SK-N-SH (cell line): ENCODE measurements at regions not wholly inside any gene's neighbourhood (a gene's known extent, or its start where the extent isn't known, plus 50 kb on each side); places are given as distances from the start of the nearest gene placed in this dataset.

Experiments
- CTCF ChIA-PET: fragments of 300-600, 350-600 bp; formaldehyde crosslinking; extraction: SDS; loops from one replicate; lab custom pipeline; 2021; lab: Yijun Ruan, JAX
- POLR2A ChIA-PET: fragments of 350-600 bp; sonication (Branson Sonifier 250); formaldehyde crosslinking; extraction: SDS; loops from one replicate; lab custom pipeline; 2020; ENCODE audit warnings: antibody characterized with exemption, inconsistent platforms; lab: Yijun Ruan, JAX
- DNase-seq: peaks from one replicate; pipeline ENCODE4 v3.0.0; 2012
- H2AFZ ChIP-seq: fragments of 200-600 bp; sonication (generic); 2 replicates; pipeline ENCODE4 v1.8.1; 2016; ENCODE audit warnings: antibody characterized with exemption, mild to moderate bottlenecking, low read depth
- H3F3A ChIP-seq: fragments of 200-600 bp; sonication (generic); replicated peaks from 2 replicates; pipeline ENCODE3; 2016; ENCODE audit warnings: antibody characterized with exemption, mild to moderate bottlenecking; ENCODE audit not compliant: insufficient read depth
- H3K27ac ChIP-seq, 2 experiments: fragments of 200-500 bp in 1 of 2; fragments of 200-600 bp in 1 of 2; sonication (Bioruptor generic) in 1 of 2; sonication (generic), shearing (Covaris generic) in 1 of 2; 2 replicates each; pipeline versions ENCODE4 v1.5.1 to v1.6.1; 2014 to 2016; ENCODE audit warnings: low read depth in 2 of 2, inconsistent platforms in 1 of 2, low read length in 1 of 2, mild to moderate bottlenecking in 1 of 2, mixed read lengths in 1 of 2
- H3K27me3 ChIP-seq: fragments of 200-600 bp; sonication (generic), shearing (Covaris generic); 2 replicates; pipeline ENCODE4 v1.6.1; 2016; ENCODE audit warnings: mixed run types; ENCODE audit not compliant: insufficient read depth
- H3K36me3 ChIP-seq, 2 experiments: fragments of 200-500 bp in 1 of 2; fragments of 200-600 bp in 1 of 2; sonication (Bioruptor generic) in 1 of 2; sonication (generic) in 1 of 2; replicated peaks in 1 of 2; 2 replicates each; pipeline versions ENCODE3 to v1.5.1; 2014 to 2016; ENCODE audit warnings: low read length in 1 of 2, mild to moderate bottlenecking in 1 of 2; ENCODE audit not compliant: insufficient read depth in 2 of 2, control insufficient read depth in 1 of 2
- H3K4me1 ChIP-seq, 2 experiments: fragments of 200-500 bp in 1 of 2; fragments of 200-600 bp in 1 of 2; sonication (Bioruptor generic) in 1 of 2; sonication (generic), shearing (Covaris generic) in 1 of 2; 2 replicates each; pipeline versions ENCODE4 v1.5.1 to v1.6.1; 2014 to 2016; ENCODE audit warnings: low read depth in 1 of 2, low read length in 1 of 2, mixed run types in 1 of 2; ENCODE audit not compliant: insufficient read depth in 2 of 2, control insufficient read depth in 1 of 2
- H3K4me2 ChIP-seq: fragments of 200-600 bp; sonication (generic), shearing (Covaris generic); 2 replicates; pipeline ENCODE4 v1.6.1; 2017; ENCODE audit warnings: mixed run types
- H3K4me3 ChIP-seq, 2 experiments: fragments of 200-500 bp in 1 of 2; fragments of 200-600 bp in 1 of 2; sonication (Bioruptor generic) in 1 of 2; sonication (generic), shearing (Covaris generic) in 1 of 2; 2 replicates each; pipeline versions ENCODE4 v1.5.1 to v1.8.1; 2014 to 2016; ENCODE audit warnings: low read depth in 2 of 2, inconsistent platforms in 1 of 2, low read length in 1 of 2, mild to moderate bottlenecking in 1 of 2, mixed read lengths in 1 of 2, moderate library complexity in 1 of 2
- H3K79me2 ChIP-seq: fragments of 200-600 bp; sonication (generic); 2 replicates; pipeline ENCODE4 v1.8.1; 2017; ENCODE audit warnings: mild to moderate bottlenecking; ENCODE audit not compliant: insufficient read depth
- H3K9ac ChIP-seq: fragments of 200-600 bp; sonication (generic); 2 replicates; pipeline ENCODE4 v1.6.1; 2017; ENCODE audit warnings: mixed run types
- H3K9me2 ChIP-seq: fragments of 200-600 bp; sonication (generic); 2 replicates; pipeline ENCODE4 v1.6.1; 2017; ENCODE audit warnings: mixed run types
- H3K9me3 ChIP-seq: fragments of 200-600 bp; sonication (generic); 2 replicates; pipeline ENCODE4 v1.6.1; 2017; ENCODE audit warnings: mixed run types, mild to moderate bottlenecking, moderate library complexity
- H4K20me1 ChIP-seq: fragments of 200-600 bp; sonication (generic); 2 replicates; pipeline ENCODE4 v1.6.1; 2017; ENCODE audit warnings: mild to moderate bottlenecking, mixed run types; ENCODE audit not compliant: insufficient read depth
- CHD2 ChIP-seq: fragments of 150-350 bp; IDR thresholded peaks from 2 replicates; pipeline ENCODE4 v1.6.1; 2018; ENCODE audit warnings: low read length; ENCODE audit not compliant: partially characterized antibody
- CTCF ChIP-seq: fragments of 200-600 bp; sonication (generic); IDR thresholded peaks from 2 replicates; pipeline ENCODE4 v1.6.1; 2017; ENCODE audit warnings: antibody characterized with exemption, mild to moderate bottlenecking, moderate library complexity
- FOSL2 ChIP-seq: IDR thresholded peaks from 2 replicates; pipeline ENCODE4 v1.4.0; 2012; ENCODE audit warnings: low read depth, mild to moderate bottlenecking, moderate library complexity, borderline replicate concordance
- FOXJ3 ChIP-seq: sonication (generic); formaldehyde crosslinking; IDR thresholded peaks from 2 replicates; pipeline ENCODE4 v1.5.1; 2020; ENCODE audit warnings: mild to moderate bottlenecking, missing genetic modification reagents
- FOXM1 ChIP-seq: IDR thresholded peaks from 2 replicates; pipeline ENCODE4 v1.4.0; 2012; ENCODE audit warnings: low read depth, mild to moderate bottlenecking
- GATA2 ChIP-seq: sonication (generic); formaldehyde crosslinking; IDR thresholded peaks from 2 replicates; pipeline ENCODE4 v1.5.0; 2020; ENCODE audit warnings: mild to moderate bottlenecking, missing genetic modification reagents
- IRF3 ChIP-seq: fragments of 150-350 bp; IDR thresholded peaks from 2 replicates; pipeline ENCODE4 v1.6.1; 2016; ENCODE audit warnings: mild to moderate bottlenecking, low read depth, low read length
- MEF2A ChIP-seq: IDR thresholded peaks from 2 replicates; pipeline ENCODE4 v1.4.0; 2012; ENCODE audit warnings: low read depth, borderline replicate concordance
- NFIC ChIP-seq: IDR thresholded peaks from 2 replicates; pipeline ENCODE4 v1.4.0; 2012; ENCODE audit warnings: borderline replicate concordance
- PBX3 ChIP-seq: IDR thresholded peaks from 2 replicates; pipeline ENCODE4; 2012
- POLR2AphosphoS5 ChIP-seq: IDR thresholded peaks from 2 replicates; pipeline ENCODE4 v1.6.1; 2012; ENCODE audit warnings: low read depth, low read length
- RXRA ChIP-seq: IDR thresholded peaks from 2 replicates; pipeline ENCODE4 v1.4.0; 2012; ENCODE audit warnings: low read depth, mild to moderate bottlenecking, borderline replicate concordance
- SIN3A ChIP-seq: IDR thresholded peaks from 2 replicates; pipeline ENCODE4 v1.6.1; 2012; ENCODE audit warnings: low read depth, mild to moderate bottlenecking, low read length, moderate library complexity, borderline replicate concordance
- SMC3 ChIP-seq: IDR thresholded peaks from 2 replicates; pipeline ENCODE4 v1.6.1; 2012; ENCODE audit warnings: low read depth, low read length, improper control_type of control experiment
- TAF1 ChIP-seq: IDR thresholded peaks from 2 replicates; pipeline ENCODE4 v1.6.1; 2012; ENCODE audit warnings: low read depth, mild to moderate bottlenecking, low read length, moderate library complexity, borderline replicate concordance
- USF2 ChIP-seq: fragments of 150-350 bp; IDR thresholded peaks from 2 replicates; pipeline ENCODE4 v1.6.1; 2017; ENCODE audit warnings: antibody characterized with exemption, low read length, low read depth, borderline replicate concordance
- YY1 ChIP-seq: IDR thresholded peaks from 2 replicates; pipeline ENCODE4 v1.4.0; 2012; ENCODE audit warnings: low read depth, mild to moderate bottlenecking
- ZBTB33 ChIP-seq: IDR thresholded peaks from 2 replicates; pipeline ENCODE4 v1.4.0; 2012; ENCODE audit warnings: low read depth, borderline replicate concordance
- WGBS: methylation state at CpG from one replicate; pipeline ENCODE4 v1.1.6; 2017; ENCODE audit warnings: low lambda C conversion rate; 5-methylcytosine and 5-hydroxymethylcytosine counted together

- no peaks in the 10 kb centered on the region for H3K79me2 ChIP-seq
- H3K9me3 ChIP-seq, result no peaks in the 10 kb centered on the region
- H3K9ac ChIP-seq, result no peak overlapping the region
- 85% methylated on average over 7 of the region's 7 CpGs for WGBS
- no peak for DNase-seq
- ChIA-PET CTCF (no interaction called here), POLR2A (no interaction called here)
- H3K4me1 ChIP-seq, result no peaks in the 10 kb centered on the region
- H3F3A ChIP-seq, result no peaks in the 10 kb centered on the region
- no peaks in the 10 kb centered on the region for H3K36me3 ChIP-seq
- H3K4me3 ChIP-seq, result no peak overlapping the region
- H2AFZ ChIP-seq, result no peak overlapping the region
- no peak overlapping the region for H3K27ac ChIP-seq
- no peak for TF ChIP-seq GATA2 (CRISPR knock-in tag)
- no peak for TF ChIP-seq CHD2
- TF ChIP-seq POLR2AphosphoS5, result no peak
- no peak for TF ChIP-seq RXRA
- no peak for TF ChIP-seq USF2
- no peak for TF ChIP-seq FOXJ3
- no peak for TF ChIP-seq SMC3
- TF ChIP-seq TAF1, result no peak
- no peak for TF ChIP-seq SIN3A
- TF ChIP-seq ZBTB33, result no peak
- no peak for TF ChIP-seq FOXM1
- TF ChIP-seq FOSL2, result no peak
- TF ChIP-seq IRF3, result no peak
- TF ChIP-seq, all 33 proteins: peak for 0
- no peaks in the 10 kb centered on the region for H3K27me3 ChIP-seq
- H3K9me2 ChIP-seq, result no peaks in the 10 kb centered on the region
- no peaks in the 10 kb centered on the region for H4K20me1 ChIP-seq
- H3K4me2 ChIP-seq, result no peak overlapping the region
These were observed 2567.1 kb downstream of the PCDH9 start for GRCh38 chr13:64662887-64663593.

GRCh38 chr13:64648293-64648692 is 2581.8 kb downstream of the PCDH9 start:
- H3K9ac ChIP-seq, result no peak overlapping the region
- no peaks in the 10 kb centered on the region for H3K9me3 ChIP-seq
- CTCF ChIA-PET, result no interaction called here
- H3K27ac ChIP-seq, result peak overlapping the region; percentile 66 to 76; a peak in 3 of 4 replicates
- H3K4me3 ChIP-seq, result no peak overlapping the region
- no peaks in the 10 kb centered on the region; a peak in 1 of 4 replicates for H3K4me1 ChIP-seq
- H3K9me2 ChIP-seq, result no peaks in the 10 kb centered on the region
- H3K79me2 ChIP-seq, result no peaks in the 10 kb centered on the region
- H3F3A ChIP-seq, result no peaks in the 10 kb centered on the region
- H4K20me1 ChIP-seq, result no peaks in the 10 kb centered on the region
- POLR2A ChIA-PET, result no interaction called here
- DNase-seq, result no peak
- peak overlapping the region; percentile 57; the same call in 1 of the 2 replicates for H2AFZ ChIP-seq
- no peaks in the 10 kb centered on the region for H3K36me3 ChIP-seq
- H3K27me3 ChIP-seq, result no peaks in the 10 kb centered on the region
- H3K4me2 ChIP-seq, result no peak overlapping the region; the same call in 1 of the 2 replicates
- TF ChIP-seq NFIC (peak; percentile 41; the same call in 1 of the 2 replicates), FOSL2 (peak; percentile 8; the same call in 1 of the 2 replicates), MEF2A (peak; percentile 48; the same call in 1 of the 2 replicates), PBX3 (peak; percentile 95), YY1 (no peak), RXRA (peak; percentile 26; the same call in 1 of the 2 replicates), POLR2AphosphoS5 (peak; percentile 41; the same call in 1 of the 2 replicates), CTCF (no peak)
